RWPE2 (cell line): ENCODE measurements at regions not wholly inside any gene's neighbourhood (a gene's known extent, or its start where the extent isn't known, plus 50 kb on each side); places are given as distances from the start of the nearest gene placed in this dataset.

ENCODE experiments used
- ATAC-seq: fragments of 200-7000 bp; cut with Tn5 transposase; 3 replicates; pipeline ENCODE4 v1.9.1; 2021; ENCODE audit warnings: low read depth
- DNase-seq: peaks from one replicate; pipeline ENCODE4 v3.0.0-alpha.2; 2020; ENCODE audit warnings: low spot score
- H3K27ac ChIP-seq: fragments of 450-650 bp; 2 replicates; pipeline ENCODE4 v1.5.1; 2017; ENCODE audit warnings: mild to moderate bottlenecking; ENCODE audit not compliant: poor library complexity, severe bottlenecking
- H3K27me3 ChIP-seq: fragments of 250-450 bp; sonication (Bioruptor Pico); 2 replicates; pipeline ENCODE4 v1.5.1; 2021; ENCODE audit warnings: mild to moderate bottlenecking, moderate library complexity; ENCODE audit not compliant: insufficient read depth, poor library complexity, severe bottlenecking
- H3K36me3 ChIP-seq: fragments of 250-450 bp; sonication (Bioruptor Pico); 2 replicates; pipeline ENCODE4 v1.5.1; 2020; ENCODE audit warnings: low read depth, mild to moderate bottlenecking, moderate library complexity
- H3K4me1 ChIP-seq: fragments of 250-450 bp; sonication (Bioruptor Pico); 2 replicates; pipeline ENCODE4 v1.5.1; 2021; ENCODE audit warnings: mild to moderate bottlenecking, moderate library complexity; ENCODE audit not compliant: insufficient read depth, poor library complexity, severe bottlenecking
- H3K4me3 ChIP-seq: fragments of 250-450 bp; sonication (Bioruptor Pico); 2 replicates; pipeline ENCODE4 v1.5.1; 2021; ENCODE audit warnings: mild to moderate bottlenecking, moderate library complexity; ENCODE audit not compliant: severe bottlenecking
- H3K9me3 ChIP-seq: fragments of 250-450 bp; sonication (Bioruptor Pico); 2 replicates; pipeline ENCODE4 v1.5.1; 2021; ENCODE audit warnings: mild to moderate bottlenecking, moderate library complexity; ENCODE audit not compliant: severe bottlenecking
- CTCF ChIP-seq: fragments of 450-650 bp; IDR thresholded peaks from one replicate; pipeline ENCODE4 v1.5.1; 2017; ENCODE audit warnings: mild to moderate bottlenecking, moderate library complexity; ENCODE audit not compliant: poor library complexity, severe bottlenecking

- no peak for DNase-seq
- no peaks in the 10 kb centered on the region for H3K4me1 ChIP-seq
Observed at GRCh38 chr6:164211254-164211653, 796.7 kb downstream of the QKI start.

DNA sequence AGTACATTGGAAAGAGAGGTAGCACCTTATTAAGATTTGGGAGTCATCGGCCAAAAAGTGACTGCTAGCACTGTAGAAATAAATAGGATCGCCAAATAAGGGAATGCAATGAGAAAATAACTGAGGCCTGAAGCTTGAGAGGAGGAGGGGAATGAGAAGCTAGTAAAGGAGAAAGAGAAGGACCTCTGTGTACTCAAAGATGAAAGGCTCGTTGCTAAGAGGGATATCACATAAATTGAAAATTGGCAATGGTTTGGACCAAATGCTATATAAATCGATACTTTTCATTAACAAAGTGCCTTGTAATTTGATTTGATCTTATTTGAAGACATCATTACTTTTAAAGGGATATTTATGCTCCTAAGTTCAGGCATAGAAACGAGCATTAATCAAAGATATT, 796.3 kb downstream of the QKI start:
- TF ChIP-seq CTCF: no peak
- Histone ChIP-seq H3K27me3 (no peaks in the 10 kb centered on the region), H3K4me1 (no peaks in the 10 kb centered on the region), H3K27ac (no peak overlapping the region), H3K4me3 (no peak overlapping the region), H3K9me3 (no peaks in the 10 kb centered on the region), H3K36me3 (no peaks in the 10 kb centered on the region)
- ATAC-seq: no peak
- no peak for DNase-seq

More at GRCh38 chr6:164211254-164211653, 796.7 kb downstream of the QKI start:
- H3K9me3 ChIP-seq: no peaks in the 10 kb centered on the region
- H3K36me3 ChIP-seq: no peaks in the 10 kb centered on the region
- H3K27me3 ChIP-seq: no peaks in the 10 kb centered on the region
- H3K4me3 ChIP-seq: no peak overlapping the region
- no peak overlapping the region for H3K27ac ChIP-seq
- no peak for TF ChIP-seq CTCF
- ATAC-seq: no peak

DNA sequence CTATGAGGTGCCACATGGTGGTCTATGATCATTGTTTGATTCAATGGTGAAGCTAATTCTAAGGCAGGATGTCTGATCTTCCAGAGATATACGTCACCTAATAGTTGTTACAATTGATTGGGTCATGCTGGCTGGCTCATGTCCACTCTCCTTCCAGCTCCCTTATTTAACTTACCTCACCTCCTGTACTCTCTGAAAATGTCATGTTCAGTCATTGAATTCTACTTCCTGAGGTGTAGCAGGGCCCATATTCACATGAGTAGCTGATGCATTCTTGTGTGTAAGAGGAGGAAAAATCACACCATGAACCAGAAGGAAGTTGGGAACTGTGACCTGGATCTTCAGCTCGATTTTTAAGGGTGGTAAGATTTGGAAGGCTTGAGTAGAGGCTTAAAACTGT, 795.8 kb downstream of the QKI start:
- no peaks in the 10 kb centered on the region for H3K36me3 ChIP-seq
- no peak overlapping the region for H3K4me3 ChIP-seq
- H3K27ac ChIP-seq: no peak overlapping the region
- H3K4me1 ChIP-seq: no peaks in the 10 kb centered on the region
- no peaks in the 10 kb centered on the region for H3K27me3 ChIP-seq
- TF ChIP-seq CTCF: no peak
- DNase-seq: no peak
- H3K9me3 ChIP-seq: no peaks in the 10 kb centered on the region
- no peak for ATAC-seq

GRCh38 chr6:164208371-164208770, 793.9 kb downstream of the QKI start:
- no peaks in the 10 kb centered on the region for H3K36me3 ChIP-seq
- H3K27ac ChIP-seq: no peak overlapping the region
- no peak for TF ChIP-seq CTCF

DNA sequence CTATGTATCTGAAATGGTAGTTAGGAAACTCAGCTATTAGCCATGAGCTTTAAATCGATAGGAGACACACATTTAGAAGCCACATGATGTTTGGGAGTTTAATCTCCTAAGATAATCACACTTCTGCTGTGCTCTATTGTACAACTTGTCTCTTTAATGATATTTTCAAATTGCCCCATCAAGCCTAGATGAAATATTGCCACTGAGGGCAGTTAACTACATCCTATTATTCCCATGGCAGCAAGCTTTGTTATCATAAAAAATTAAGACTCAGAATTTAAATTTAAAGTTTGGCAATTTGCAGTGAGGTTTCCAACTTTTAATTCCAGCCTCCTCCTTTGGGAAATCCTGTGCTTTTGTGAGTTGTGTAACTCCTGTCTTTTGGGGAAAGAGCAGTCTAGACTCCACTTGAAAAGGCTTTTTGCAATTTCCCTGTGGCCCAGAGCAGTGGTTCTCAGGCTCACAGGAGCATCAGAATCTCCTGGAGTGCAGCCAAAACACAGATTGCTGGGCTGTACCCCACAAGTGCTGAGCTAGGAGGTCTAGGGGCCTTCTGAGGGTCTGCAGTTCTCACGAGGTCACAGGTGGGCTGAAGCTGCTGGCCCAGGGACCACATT, 792.4 kb downstream of the QKI start:
- Histone ChIP-seq H3K4me1 (no peaks in the 10 kb centered on the region), H3K9me3 (no peaks in the 10 kb centered on the region), H3K4me3 (no peak overlapping the region), H3K36me3 (no peaks in the 10 kb centered on the region), H3K27ac (no peak overlapping the region), H3K27me3 (no peaks in the 10 kb centered on the region)
- no peak for TF ChIP-seq CTCF
- ATAC-seq (no peak), DNase-seq (no peak)

More at GRCh38 chr6:164208371-164208770, 793.9 kb downstream of the QKI start:
- DNase-seq (no peak), ATAC-seq (no peak)
- H3K9me3 ChIP-seq: no peaks in the 10 kb centered on the region
- H3K27me3 ChIP-seq: no peaks in the 10 kb centered on the region
- no peaks in the 10 kb centered on the region for H3K4me1 ChIP-seq
- no peak overlapping the region for H3K4me3 ChIP-seq
